ENCODE measurements at regions not wholly inside any gene's neighbourhood (a gene's known extent, or its start where the extent isn't known, plus 50 kb on each side); places are given as distances from the start of the nearest gene placed in this dataset.
"Not testable (repeated sequence)": the region's sequence is repeated elsewhere in the genome, so short reads cannot be mapped to it uniquely, and the experiment has no call there.

DNA sequence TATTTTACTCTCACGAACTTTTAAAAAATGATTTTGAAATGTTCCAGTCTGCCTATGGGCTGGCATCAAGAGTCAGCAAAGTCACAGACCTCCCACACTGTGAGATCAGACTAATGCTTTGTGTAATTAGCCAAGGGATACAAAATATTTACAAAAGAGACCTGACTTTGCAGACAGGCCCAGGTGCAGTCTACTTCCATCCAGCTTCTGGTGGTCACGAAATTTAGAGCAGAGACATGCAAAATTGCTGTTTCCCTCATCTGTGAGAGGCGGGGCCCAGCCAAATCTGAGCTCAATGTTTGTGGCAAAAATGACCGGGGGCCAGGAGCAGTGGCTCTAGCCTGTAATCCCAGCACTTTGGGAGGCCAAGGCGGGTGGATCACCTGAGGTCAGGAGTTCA, 82.5 kb upstream of the PITRM1 start:
- Histone ChIP-seq H3K9ac (replicated peaks; ENCODE audit: extremely low read depth, insufficient read depth, low read length) (no peak overlapping the region), H3K9me3 (replicated peaks; ENCODE audit: control insufficient read depth, insufficient read depth, low read length) (no peaks in the 10 kb centered on the region), H2AFZ (ENCODE audit: low read depth, low read length) (no peak overlapping the region), H3K36me3 (ENCODE audit: control insufficient read depth in 2 of 2, extremely low read depth in 1 of 2, insufficient read depth in 2 of 2, low read length in 2 of 2) (no peaks in the 10 kb centered on the region), H3K27ac (ENCODE audit: insufficient read depth, low read depth, low read length) (no peak overlapping the region), H3K27me3 (ENCODE audit: control insufficient read depth in 2 of 2, insufficient read depth in 2 of 2, low read length in 2 of 2) (peaks cover 7 to 8% of the 10 kb centered on the region in 2 experiments), H3K4me3 (replicated peaks in 1 of 3; ENCODE audit: insufficient read depth in 1 of 3, low read depth in 1 of 3, low read length in 3 of 3) (no peak overlapping the region), H3K4me1 (ENCODE audit: control insufficient read depth, extremely low read depth, insufficient read depth, low read length) (peaks cover 3% of the 10 kb centered on the region), H3K4me2 (ENCODE audit: insufficient read depth, low read length) (no peak overlapping the region), H3K9me1 (replicated peaks; ENCODE audit: control insufficient read depth, extremely low read depth, insufficient read depth, low read length) (no peaks in the 10 kb centered on the region), H3K79me2 (ENCODE audit: control insufficient read depth, insufficient read depth, low read length) (no peaks in the 10 kb centered on the region), H4K20me1 (replicated peaks; ENCODE audit: control insufficient read depth, extremely low read depth, insufficient read depth, low read length) (no peaks in the 10 kb centered on the region)
- dilution Hi-C loops (cut with MboI; ENCODE audit: extremely low pct_ligation_motif_present, low sequenced_read_pairs) (no loop called here), intact Hi-C loops (cut with micrococcal nuclease) (no loop called here)
- TF ChIP-seq EZH2 (IDR thresholded peaks at IDR 0.05; ENCODE audit: borderline replicate concordance, low read depth, low read length, severe bottlenecking) (no peak), POLR2A (IDR thresholded peaks at IDR 0.05; ENCODE audit: low read depth, low read length) (no peak), FOS (IDR thresholded peaks at IDR 0.05; ENCODE audit: borderline replicate concordance, insufficient read depth, low read length) (no peak), JUN (IDR thresholded peaks at IDR 0.05; ENCODE audit: borderline replicate concordance, insufficient read depth, insufficient read length, low read depth) (no peak), MAX (IDR thresholded peaks at IDR 0.05; ENCODE audit: insufficient read depth, insufficient read length) (no peak), MYC (IDR thresholded peaks at IDR 0.05; ENCODE audit: low read depth, low read length) (no peak), POLR2AphosphoS5 (IDR thresholded peaks at IDR 0.05; ENCODE audit: insufficient read depth, low read depth, low read length) (no peak), GATA2 (IDR thresholded peaks at IDR 0.05; ENCODE audit: insufficient read depth, insufficient read length, low read depth, low read length) (no peak), CTCF (IDR thresholded peaks at IDR 0.05; ENCODE audit: extremely low read depth in 1 of 2, insufficient read depth in 1 of 2, low read depth in 1 of 2, low read length in 2 of 2) (no peak)
- BruUV-seq (replicated peaks), result no TSS peak
- FAIRE-seq (no peak), DNase-seq (ENCODE audit: low read depth, low spot score) (no peak)
- CTCF ChIA-PET, result interaction anchor here (1.0 to 1.5 kb wide), 2 partner anchors 9 to 11 kb away, joined by 4 to 5 read pairs; no protein-coding TSS in a partner anchor
- POLR2A ChIA-PET, result no interaction called here

- H3K36me3 ChIP-seq (ENCODE audit: control insufficient read depth in 2 of 2, extremely low read depth in 1 of 2, insufficient read depth in 2 of 2, low read length in 2 of 2); H3K27ac ChIP-seq (ENCODE audit: insufficient read depth, low read depth, low read length); H3K27me3 ChIP-seq (ENCODE audit: control insufficient read depth in 2 of 2, insufficient read depth in 2 of 2, low read length in 2 of 2); H3K4me2 ChIP-seq (ENCODE audit: insufficient read depth, low read length); H3K79me2 ChIP-seq (ENCODE audit: control insufficient read depth, insufficient read depth, low read length); H3K4me3 ChIP-seq (replicated peaks in 1 of 3; ENCODE audit: insufficient read depth in 1 of 3, low read depth in 1 of 3, low read length in 3 of 3); H3K9ac ChIP-seq (replicated peaks; ENCODE audit: extremely low read depth, insufficient read depth, low read length); H2AFZ ChIP-seq (ENCODE audit: low read depth, low read length); H4K20me1 ChIP-seq (replicated peaks; ENCODE audit: control insufficient read depth, extremely low read depth, insufficient read depth, low read length); intact Hi-C loops (cut with micrococcal nuclease); DNase-seq (ENCODE audit: low read depth, low spot score); POLR2A ChIA-PET; H3K9me1 ChIP-seq (replicated peaks; ENCODE audit: control insufficient read depth, extremely low read depth, insufficient read depth, low read length); H3K9me3 ChIP-seq (replicated peaks; ENCODE audit: control insufficient read depth, insufficient read depth, low read length); BruUV-seq (replicated peaks); dilution Hi-C loops (cut with MboI; ENCODE audit: extremely low pct_ligation_motif_present, low sequenced_read_pairs); FAIRE-seq; H3K4me1 ChIP-seq (ENCODE audit: control insufficient read depth, extremely low read depth, insufficient read depth, low read length): not testable (repeated sequence)
- CTCF ChIA-PET, result interaction anchor here (1.5 kb wide), 1 partner anchor 10 kb away, joined by 4 read pairs; no protein-coding TSS in a partner anchor
Observed at GRCh38 chr10:3253974-3254373, 81.4 kb upstream of the PITRM1 start.
